ENCODE measurements at regions not wholly inside any gene's neighbourhood (a gene's known extent, or its start where the extent isn't known, plus 50 kb on each side); places are given as distances from the start of the nearest gene placed in this dataset.

- POLR2A ChIA-PET: no interaction called here
- Histone ChIP-seq H3K4me1 (ENCODE audit: control insufficient read depth in 1 of 2, insufficient read depth in 2 of 2, low read length in 2 of 2) (peaks cover 0 to 6% of the 10 kb centered on the region in 2 experiments; a peak in 2 of 4 replicates), H3K4me2 (ENCODE audit: low read length) (no peak overlapping the region), H3K36me3 (ENCODE audit: control insufficient read depth in 1 of 2, insufficient read depth in 2 of 2, low read length in 2 of 2) (no peaks in the 10 kb centered on the region), H3K9me2 (ENCODE audit: insufficient read depth) (no peaks in the 10 kb centered on the region), H2AFZ (ENCODE audit: low read depth, low read length, poor library complexity, severe bottlenecking) (peak overlapping the region; percentile 54), H3K27ac (ENCODE audit: low read depth, low read length) (no peak overlapping the region), H3K27me3 (ENCODE audit: insufficient read depth, low read length) (no peaks in the 10 kb centered on the region), H3K4me3 (replicated peaks in 1 of 2; ENCODE audit: low read depth in 1 of 2, low read length in 2 of 2) (no peak overlapping the region), H3K9me3 (ENCODE audit: control insufficient read depth in 1 of 2, insufficient read depth in 1 of 2, low read depth in 1 of 2, low read length in 2 of 2) (no peaks in the 10 kb centered on the region), H3K79me2 (ENCODE audit: insufficient read depth, low read length) (no peaks in the 10 kb centered on the region), H3K9ac (ENCODE audit: low read length) (no peak overlapping the region), H4K20me1 (ENCODE audit: insufficient read depth) (no peaks in the 10 kb centered on the region)
- CTCF ChIA-PET: no interaction called here
- DNase-seq (ENCODE audit: low read depth, low spot score): no peak
- RAD21 ChIA-PET (ENCODE audit: low non-redundant PET in 1 of 2, low total read pairs in 2 of 2, uncharacterized antibody in 2 of 2, unreplicated experiment in 2 of 2): interaction anchor here in 1 of 2 experiments (0.7 kb wide), 1 partner anchor 68 kb away, joined by 3 read pairs; no protein-coding TSS in a partner anchor
- intact Hi-C loops (cut with micrococcal nuclease): no loop called here
- no peak for ATAC-seq
- BruUV-seq (replicated peaks): no TSS peak
- TF ChIP-seq CEBPB (IDR thresholded peaks at IDR 0.05; ENCODE audit: low read depth): no peak
- no peak for TF ChIP-seq FOSL1 (IDR thresholded peaks at IDR 0.05; ENCODE audit: low read depth)
Measured at GRCh38 chr4:171202908-171203307, 610.3 kb upstream of the GALNTL6 start.

- no TSS peak for BruUV-seq (replicated peaks)
- H3K79me2 ChIP-seq (ENCODE audit: insufficient read depth, low read length): no peaks in the 10 kb centered on the region
- CTCF ChIA-PET: interaction anchor here (0.9 to 1.6 kb wide), 6 partner anchors 9 to 927 kb away, joined by 3 to 6 read pairs (median 4); no protein-coding TSS in a partner anchor
- H3K27me3 ChIP-seq (ENCODE audit: insufficient read depth, low read length): no peaks in the 10 kb centered on the region
- H3K4me3 ChIP-seq (replicated peaks in 1 of 2; ENCODE audit: low read depth in 1 of 2, low read length in 2 of 2): no peak overlapping the region
- H3K4me1 ChIP-seq (ENCODE audit: control insufficient read depth in 1 of 2, insufficient read depth in 2 of 2, low read length in 2 of 2): no peaks in the 10 kb centered on the region
- no peaks in the 10 kb centered on the region for H3K36me3 ChIP-seq (ENCODE audit: control insufficient read depth in 1 of 2, insufficient read depth in 2 of 2, low read length in 2 of 2)
- POLR2A ChIA-PET: no interaction called here
- intact Hi-C loops (cut with micrococcal nuclease): no loop called here
- no peak overlapping the region for H3K27ac ChIP-seq (ENCODE audit: low read depth, low read length)
- DNase-seq (ENCODE audit: low read depth, low spot score) (no peak), ATAC-seq (no peak)
- no peaks in the 10 kb centered on the region; the same call in 1 of the 2 replicates for H3K9me2 ChIP-seq (ENCODE audit: insufficient read depth)
- H3K4me2 ChIP-seq (ENCODE audit: low read length): no peak overlapping the region
- RAD21 ChIA-PET (ENCODE audit: low non-redundant PET in 1 of 2, low total read pairs in 2 of 2, uncharacterized antibody in 2 of 2, unreplicated experiment in 2 of 2): interaction anchor here in 1 of 2 experiments (0.9 kb wide), 1 partner anchor 196 kb away, joined by 3 read pairs; no protein-coding TSS in a partner anchor
- no peaks in the 10 kb centered on the region for H4K20me1 ChIP-seq (ENCODE audit: insufficient read depth)
- no peak overlapping the region for H2AFZ ChIP-seq (ENCODE audit: low read depth, low read length, poor library complexity, severe bottlenecking)
- H3K9ac ChIP-seq (ENCODE audit: low read length): no peak overlapping the region
- no peaks in the 10 kb centered on the region for H3K9me3 ChIP-seq (ENCODE audit: control insufficient read depth in 1 of 2, insufficient read depth in 1 of 2, low read depth in 1 of 2, low read length in 2 of 2)
- TF ChIP-seq, protein P1, sequence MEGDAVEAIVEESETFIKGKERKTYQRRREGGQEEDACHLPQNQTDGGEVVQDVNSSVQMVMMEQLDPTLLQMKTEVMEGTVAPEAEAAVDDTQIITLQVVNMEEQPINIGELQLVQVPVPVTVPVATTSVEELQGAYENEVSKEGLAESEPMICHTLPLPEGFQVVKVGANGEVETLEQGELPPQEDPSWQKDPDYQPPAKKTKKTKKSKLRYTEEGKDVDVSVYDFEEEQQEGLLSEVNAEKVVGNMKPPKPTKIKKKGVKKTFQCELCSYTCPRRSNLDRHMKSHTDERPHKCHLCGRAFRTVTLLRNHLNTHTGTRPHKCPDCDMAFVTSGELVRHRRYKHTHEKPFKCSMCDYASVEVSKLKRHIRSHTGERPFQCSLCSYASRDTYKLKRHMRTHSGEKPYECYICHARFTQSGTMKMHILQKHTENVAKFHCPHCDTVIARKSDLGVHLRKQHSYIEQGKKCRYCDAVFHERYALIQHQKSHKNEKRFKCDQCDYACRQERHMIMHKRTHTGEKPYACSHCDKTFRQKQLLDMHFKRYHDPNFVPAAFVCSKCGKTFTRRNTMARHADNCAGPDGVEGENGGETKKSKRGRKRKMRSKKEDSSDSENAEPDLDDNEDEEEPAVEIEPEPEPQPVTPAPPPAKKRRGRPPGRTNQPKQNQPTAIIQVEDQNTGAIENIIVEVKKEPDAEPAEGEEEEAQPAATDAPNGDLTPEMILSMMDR (IDR thresholded peaks at IDR 0.05 in 2 of 3, conservative IDR thresholded peaks at IDR 0.05 in 1 of 3; ENCODE audit: borderline replicate concordance in 1 of 3, insufficient read depth in 1 of 3, low read depth in 2 of 3, low read length in 2 of 3): 0 out of 6 replicates have a peak, but pooled peaks of 1 of the 3 experiments have one; percentile 2
- TF ChIP-seq JUND (IDR thresholded peaks at IDR 0.05) (no peak), RAD21 (IDR thresholded peaks at IDR 0.05; ENCODE audit: low read depth) (peak; percentile 41)
Measured at GRCh38 chr4:171186700-171187099, 626.5 kb upstream of the GALNTL6 start.
